ENCODE measurements at regions not wholly inside any gene's neighbourhood (a gene's known extent, or its start where the extent isn't known, plus 50 kb on each side); places are given as distances from the start of the nearest gene placed in this dataset.

GRCh38 chr2:78068808-78069207, 546.6 kb upstream of the LRRTM4 start:
- Histone ChIP-seq H3K36me3 (ENCODE audit: control insufficient read depth in 4 of 4, insufficient read depth in 3 of 4, low read depth in 1 of 4, low read length in 3 of 4) (no peaks in the 10 kb centered on the region), H3K9ac (ENCODE audit: low read depth in 1 of 2, low read length in 2 of 2) (no peak overlapping the region), H3K9me3 (ENCODE audit: control insufficient read depth in 4 of 4, low read length in 3 of 4) (no peaks in the 10 kb centered on the region), H3K27me3 (ENCODE audit: control insufficient read depth in 4 of 4, insufficient read depth in 4 of 4, low read length in 3 of 4) (no peaks in the 10 kb centered on the region), H3K27ac (ENCODE audit: low read depth in 1 of 2, low read length in 2 of 2) (no peak overlapping the region), H3K4me3 (ENCODE audit: low read depth in 1 of 3, low read length in 3 of 3) (no peak overlapping the region), H3K4me1 (ENCODE audit: control insufficient read depth in 4 of 4, insufficient read depth in 4 of 4, low read length in 3 of 4) (no peaks in the 10 kb centered on the region)
- TF ChIP-seq JUND (IDR thresholded peaks at IDR 0.05) (no peak), HNF4A (conservative IDR thresholded peaks at IDR 0.05) (no peak), FOXA1 (IDR thresholded peaks at IDR 0.05) (no peak), ATF3 (IDR thresholded peaks at IDR 0.05) (no peak), GABPA (IDR thresholded peaks at IDR 0.05 in 1 of 2, conservative IDR thresholded peaks at IDR 0.05 in 1 of 2) (no peak)
- no peak for DNase-seq (ENCODE audit: low spot score)

- Histone ChIP-seq H3K4me3 (ENCODE audit: low read depth in 1 of 3, low read length in 3 of 3) (no peak overlapping the region), H3K27me3 (ENCODE audit: control insufficient read depth in 4 of 4, insufficient read depth in 4 of 4, low read length in 3 of 4) (no peaks in the 10 kb centered on the region), H3K36me3 (ENCODE audit: control insufficient read depth in 4 of 4, insufficient read depth in 3 of 4, low read depth in 1 of 4, low read length in 3 of 4) (no peaks in the 10 kb centered on the region), H3K9me3 (ENCODE audit: control insufficient read depth in 4 of 4, low read length in 3 of 4) (no peaks in the 10 kb centered on the region), H3K9ac (ENCODE audit: low read depth in 1 of 2, low read length in 2 of 2) (no peak overlapping the region), H3K4me1 (ENCODE audit: control insufficient read depth in 4 of 4, insufficient read depth in 4 of 4, low read length in 3 of 4) (no peaks in the 10 kb centered on the region), H3K27ac (ENCODE audit: low read depth in 1 of 2, low read length in 2 of 2) (no peak overlapping the region)
- DNase-seq (ENCODE audit: low spot score): no peak
- no peak for TF ChIP-seq FOXA1 (IDR thresholded peaks at IDR 0.05)
- TF ChIP-seq GABPA (IDR thresholded peaks at IDR 0.05 in 1 of 2, conservative IDR thresholded peaks at IDR 0.05 in 1 of 2): no peak
- TF ChIP-seq EGR1 (IDR thresholded peaks at IDR 0.05; ENCODE audit: low read depth in 2 of 2): no peak
- TF ChIP-seq JUND (IDR thresholded peaks at IDR 0.05): no peak
- no peak for TF ChIP-seq SP1 (IDR thresholded peaks at IDR 0.05)
- no peak for TF ChIP-seq MAX (IDR thresholded peaks at IDR 0.05)
- TF ChIP-seq ATF3 (IDR thresholded peaks at IDR 0.05): no peak
- no peak for TF ChIP-seq FOXA2 (IDR thresholded peaks at IDR 0.05)
- TF ChIP-seq RAD21 (IDR thresholded peaks at IDR 0.05): no peak
- TF ChIP-seq NR2F2 (IDR thresholded peaks at IDR 0.05): no peak
- no peak for TF ChIP-seq YY1 (IDR thresholded peaks at IDR 0.05)
- TF ChIP-seq RXRA (IDR thresholded peaks at IDR 0.05): no peak
- no peak for TF ChIP-seq CTCF (IDR thresholded peaks at IDR 0.05; ENCODE audit: low read depth, low read length, missing input control)
- TF ChIP-seq HNF4G (IDR thresholded peaks at IDR 0.05): no peak
- 74% methylated on average over 3 of the region's 3 CpGs for WGBS
Measured at GRCh38 chr2:78070693-78071092, 548.5 kb upstream of the LRRTM4 start.

- no peaks in the 10 kb centered on the region for H3K27me3 ChIP-seq (ENCODE audit: control insufficient read depth in 4 of 4, insufficient read depth in 4 of 4, low read length in 3 of 4)
- DNase-seq (ENCODE audit: low spot score): no peak
- H3K27ac ChIP-seq (ENCODE audit: low read depth in 1 of 2, low read length in 2 of 2): no peak overlapping the region
- no peaks in the 10 kb centered on the region for H3K9me3 ChIP-seq (ENCODE audit: control insufficient read depth in 4 of 4, low read length in 3 of 4)
- no peak overlapping the region for H3K9ac ChIP-seq (ENCODE audit: low read depth in 1 of 2, low read length in 2 of 2)
- no peaks in the 10 kb centered on the region for H3K4me1 ChIP-seq (ENCODE audit: control insufficient read depth in 4 of 4, insufficient read depth in 4 of 4, low read length in 3 of 4)
- H3K4me3 ChIP-seq (ENCODE audit: low read depth in 1 of 3, low read length in 3 of 3): no peak overlapping the region
- no peaks in the 10 kb centered on the region for H3K36me3 ChIP-seq (ENCODE audit: control insufficient read depth in 4 of 4, insufficient read depth in 3 of 4, low read depth in 1 of 4, low read length in 3 of 4)
- WGBS: 62% methylated on average over 4 of the region's 4 CpGs
- TF ChIP-seq SP1 (IDR thresholded peaks at IDR 0.05) (no peak), FOXA1 (IDR thresholded peaks at IDR 0.05) (no peak), HNF4A (conservative IDR thresholded peaks at IDR 0.05) (no peak), TAF1 (conservative IDR thresholded peaks at IDR 0.05) (no peak), REST (IDR thresholded peaks at IDR 0.05) (no peak), ZBTB33 (IDR thresholded peaks at IDR 0.05) (no peak), MAX (IDR thresholded peaks at IDR 0.05) (no peak), CTCF (IDR thresholded peaks at IDR 0.05; ENCODE audit: low read depth, low read length, missing input control) (no peak)
Measured at GRCh38 chr2:78077633-78078032, 555.5 kb upstream of the LRRTM4 start.
